Vagina (tissue), 2 donors: ENCODE measurements at regions not wholly inside any gene's neighbourhood (a gene's known extent, or its start where the extent isn't known, plus 50 kb on each side); places are given as distances from the start of the nearest gene placed in this dataset.
"Not testable (repeated sequence)": the region's sequence is repeated elsewhere in the genome, so short reads cannot be mapped to it uniquely, and the experiment has no call there.

ENCODE experiments used
- CTCF ChIP-seq, 3 experiments: fragments of 450-650 bp in 2 of 3; fragments of 200-600 bp in 1 of 3; sonication (generic) in 1 of 3; IDR thresholded peaks; one replicate each; pipeline ENCODE4 v1.5.1; 2017 to 2019; ENCODE audit warnings: antibody characterized with exemption in 3 of 3, mild to moderate bottlenecking in 2 of 3, moderate library complexity in 2 of 3
- POLR2AphosphoS5 ChIP-seq, 2 donors: sonication (generic); formaldehyde crosslinking; IDR thresholded peaks; one replicate each; pipeline ENCODE4 v1.9.0; 2017; ENCODE audit warnings: antibody characterized with exemption in 2 of 2, mild to moderate bottlenecking in 2 of 2, low read depth in 1 of 2; ENCODE audit not compliant: insufficient read depth in 1 of 2

GRCh38 chr22:15815783-15816182 lies 126.0 kb downstream of the POTEH start:
- not testable (repeated sequence) for TF ChIP-seq CTCF (IDR thresholded peaks at IDR 0.05); POLR2AphosphoS5 (IDR thresholded peaks at IDR 0.05; ENCODE audit: insufficient read depth in 1 of 2, low read depth in 1 of 2)
